Upper lobe of left lung (tissue), 6 donors: ENCODE measurements at regions not wholly inside any gene's neighbourhood (a gene's known extent, or its start where the extent isn't known, plus 50 kb on each side); places are given as distances from the start of the nearest gene placed in this dataset.
"Not testable (repeated sequence)": the region's sequence is repeated elsewhere in the genome, so short reads cannot be mapped to it uniquely, and the experiment has no call there.

Source experiments
- ATAC-seq, 2 donors: fragments of 200-7000 bp; cut with Tn5 transposase; one replicate each; pipeline ENCODE4 v1.9.1; 2022; ENCODE audit warnings: mild to moderate bottlenecking in 2 of 2, moderate library complexity in 2 of 2; ENCODE audit not compliant: low FRiP score in 2 of 2
- DNase-seq, 2 donors: peaks; one replicate each; pipeline ENCODE4 v3.0.0-alpha.2; 2019 to 2020
- H3K27ac ChIP-seq, 4 donors: fragments of 200-600 bp; sonication (generic); one replicate each; pipeline ENCODE4 v1.5.1; 2016 to 2019
- H3K27me3 ChIP-seq, 4 donors: fragments of 200-600 bp; sonication (generic); one replicate each; pipeline ENCODE4 v1.5.1; 2017 to 2019
- H3K36me3 ChIP-seq, 4 donors: fragments of 200-600 bp; sonication (generic); one replicate each; pipeline ENCODE4 v1.5.1; 2016 to 2019
- H3K4me1 ChIP-seq, 4 donors: fragments of 200-600 bp; sonication (generic); one replicate each; pipeline ENCODE4 v1.5.1; 2018 to 2019
- H3K4me3 ChIP-seq, 4 donors: fragments of 200-600 bp; sonication (generic); one replicate each; pipeline ENCODE4 v1.5.1; 2017 to 2019; ENCODE audit warnings: mild to moderate bottlenecking in 2 of 4, moderate library complexity in 1 of 4
- H3K9me3 ChIP-seq, 4 donors: fragments of 200-600 bp; sonication (generic); one replicate each; pipeline ENCODE4 v1.5.1; 2018 to 2019
- EP300 ChIP-seq, 4 donors: sonication (generic); formaldehyde crosslinking; IDR thresholded peaks; one replicate each; pipeline ENCODE4 v1.5.1; 2017; ENCODE audit warnings: antibody characterized with exemption in 4 of 4, control low read depth in 2 of 4
- POLR2A ChIP-seq, 4 donors: fragments of 450-650 bp; IDR thresholded peaks; one replicate each; pipeline ENCODE4 v1.5.1; 2016 to 2017; ENCODE audit warnings: antibody characterized with exemption in 4 of 4, mild to moderate bottlenecking in 2 of 4
- POLR2AphosphoS5 ChIP-seq, 2 donors: sonication (generic); formaldehyde crosslinking; IDR thresholded peaks; one replicate each; pipeline ENCODE4 v1.5.1; 2017; ENCODE audit warnings: antibody characterized with exemption in 2 of 2
- WGBS, 2 donors: methylation state at CpG; one replicate each; pipeline ENCODE4 v1.1.5; 2017 to 2018; 5-methylcytosine and 5-hydroxymethylcytosine counted together
- TF ChIP-seq, protein P1 (sequence below), 6 experiments: fragments of 450-650 bp in 4 of 6; fragments of 200-600 bp in 2 of 6; sonication (generic) in 2 of 6; IDR thresholded peaks; one replicate each; pipeline ENCODE4 v1.5.1; 2016 to 2019; ENCODE audit warnings: antibody characterized with exemption in 6 of 6
- donor health status: DM: no; HTN: no; CAD: no; lungs with moderate emphysema.
- donor health status: DM: no; HTN: yes; CAD: no; lungs with severe emphysema.

DNA sequence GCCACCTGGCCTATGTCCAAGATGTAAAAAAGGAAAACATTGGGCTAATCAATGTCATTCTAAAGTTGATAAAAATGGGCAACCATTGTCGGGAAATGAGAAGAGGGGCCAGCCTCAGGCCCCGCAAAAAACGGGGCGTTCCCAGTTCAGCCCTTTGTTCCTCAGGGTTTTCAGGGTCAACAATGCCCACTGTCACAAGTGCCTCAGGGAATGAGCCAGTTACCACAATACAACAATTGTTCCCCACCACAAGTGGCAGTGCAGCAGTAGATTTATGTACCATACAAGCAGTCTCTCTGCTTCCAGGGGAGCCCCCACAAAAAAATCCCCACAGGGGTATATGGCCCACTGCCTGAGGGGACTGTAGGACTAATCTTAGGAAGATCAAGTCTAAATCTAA, 112.5 kb downstream of the ZNF486 start:
- peaks cover 0 to 5% (median 1%) of the 10 kb centered on the region in 4 donors for H3K4me1 ChIP-seq
- DNase-seq (no peak), ATAC-seq (no peak)
- H3K27me3 ChIP-seq, result no peaks in the 10 kb centered on the region
- no peaks in the 10 kb centered on the region for H3K36me3 ChIP-seq
- no peaks in the 10 kb centered on the region for H3K9me3 ChIP-seq
- no peak for TF ChIP-seq POLR2A (IDR thresholded peaks at IDR 0.05)
- TF ChIP-seq POLR2AphosphoS5 (IDR thresholded peaks at IDR 0.05), result no peak
- no peak for TF ChIP-seq EP300 (IDR thresholded peaks at IDR 0.05)
- TF ChIP-seq, protein P1, sequence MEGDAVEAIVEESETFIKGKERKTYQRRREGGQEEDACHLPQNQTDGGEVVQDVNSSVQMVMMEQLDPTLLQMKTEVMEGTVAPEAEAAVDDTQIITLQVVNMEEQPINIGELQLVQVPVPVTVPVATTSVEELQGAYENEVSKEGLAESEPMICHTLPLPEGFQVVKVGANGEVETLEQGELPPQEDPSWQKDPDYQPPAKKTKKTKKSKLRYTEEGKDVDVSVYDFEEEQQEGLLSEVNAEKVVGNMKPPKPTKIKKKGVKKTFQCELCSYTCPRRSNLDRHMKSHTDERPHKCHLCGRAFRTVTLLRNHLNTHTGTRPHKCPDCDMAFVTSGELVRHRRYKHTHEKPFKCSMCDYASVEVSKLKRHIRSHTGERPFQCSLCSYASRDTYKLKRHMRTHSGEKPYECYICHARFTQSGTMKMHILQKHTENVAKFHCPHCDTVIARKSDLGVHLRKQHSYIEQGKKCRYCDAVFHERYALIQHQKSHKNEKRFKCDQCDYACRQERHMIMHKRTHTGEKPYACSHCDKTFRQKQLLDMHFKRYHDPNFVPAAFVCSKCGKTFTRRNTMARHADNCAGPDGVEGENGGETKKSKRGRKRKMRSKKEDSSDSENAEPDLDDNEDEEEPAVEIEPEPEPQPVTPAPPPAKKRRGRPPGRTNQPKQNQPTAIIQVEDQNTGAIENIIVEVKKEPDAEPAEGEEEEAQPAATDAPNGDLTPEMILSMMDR (IDR thresholded peaks at IDR 0.05), result no peak
- no peak overlapping the region for H3K4me3 ChIP-seq
- WGBS, 2 donors, result 78 to 92% methylated on average over 4 of the region's 4 CpGs
- no peak overlapping the region for H3K27ac ChIP-seq

DNA sequence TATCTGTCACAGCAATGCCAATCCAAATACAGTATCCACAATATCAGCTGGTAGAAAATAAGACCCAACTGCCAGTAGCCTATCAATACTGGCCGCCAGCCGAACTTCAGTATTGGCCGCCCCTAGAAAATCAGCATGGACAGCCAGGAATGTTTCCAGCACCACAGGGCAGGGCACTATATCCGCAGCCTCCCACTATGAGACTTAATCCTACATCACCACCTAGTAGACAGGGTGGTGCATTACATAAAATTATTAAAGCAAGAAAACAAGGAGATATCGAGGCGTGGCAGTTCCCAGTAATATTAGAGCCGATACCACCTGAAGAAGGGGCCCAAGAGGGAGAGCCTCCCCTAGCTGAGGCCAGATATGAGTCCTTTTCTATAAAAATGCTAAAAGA, 111.3 kb downstream of the ZNF486 start:
- Histone ChIP-seq H3K36me3 (no peaks in the 10 kb centered on the region), H3K27ac (no peak overlapping the region), H3K27me3 (no peaks in the 10 kb centered on the region), H3K4me1 (peaks cover 0 to 5% (median 1%) of the 10 kb centered on the region in 4 donors), H3K4me3 (no peak overlapping the region), H3K9me3 (no peaks in the 10 kb centered on the region)
- no peak for TF ChIP-seq POLR2A (IDR thresholded peaks at IDR 0.05)
- TF ChIP-seq, protein P1 (IDR thresholded peaks at IDR 0.05), result peak in 4 of 6 experiments; percentile 23 to 73 (median 54)
- TF ChIP-seq POLR2AphosphoS5 (IDR thresholded peaks at IDR 0.05), result no peak
- 3 to 93% methylated on average over 7 of the region's 7 CpGs for WGBS, 2 donors
- ATAC-seq (no peak), DNase-seq (peak in 1 of 2 donors; percentile 58)

DNA sequence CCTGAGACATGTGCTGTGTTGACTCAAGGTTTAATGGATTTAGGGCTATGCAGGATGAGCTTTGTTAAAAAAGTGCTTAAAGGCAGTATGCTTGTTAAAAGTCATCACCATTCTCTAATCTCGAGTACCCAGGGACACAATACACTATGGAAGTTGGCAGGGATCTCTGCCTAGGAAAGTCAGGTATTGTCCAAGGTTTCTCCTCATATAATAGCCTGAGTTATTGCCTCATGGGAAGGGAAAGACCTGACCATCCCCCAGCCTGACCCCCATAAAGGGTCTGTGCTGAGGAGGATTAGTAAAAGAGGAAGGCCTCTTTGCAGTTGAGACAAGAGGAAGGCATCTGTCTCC, 109.7 kb downstream of the ZNF486 start:
- 43 to 50% methylated on average over 1 of the region's 1 CpG for WGBS, 2 donors
- H3K27me3 ChIP-seq, H3K27ac ChIP-seq, DNase-seq, ATAC-seq, H3K4me1 ChIP-seq, H3K9me3 ChIP-seq, H3K36me3 ChIP-seq, H3K4me3 ChIP-seq: not testable (repeated sequence)

DNA sequence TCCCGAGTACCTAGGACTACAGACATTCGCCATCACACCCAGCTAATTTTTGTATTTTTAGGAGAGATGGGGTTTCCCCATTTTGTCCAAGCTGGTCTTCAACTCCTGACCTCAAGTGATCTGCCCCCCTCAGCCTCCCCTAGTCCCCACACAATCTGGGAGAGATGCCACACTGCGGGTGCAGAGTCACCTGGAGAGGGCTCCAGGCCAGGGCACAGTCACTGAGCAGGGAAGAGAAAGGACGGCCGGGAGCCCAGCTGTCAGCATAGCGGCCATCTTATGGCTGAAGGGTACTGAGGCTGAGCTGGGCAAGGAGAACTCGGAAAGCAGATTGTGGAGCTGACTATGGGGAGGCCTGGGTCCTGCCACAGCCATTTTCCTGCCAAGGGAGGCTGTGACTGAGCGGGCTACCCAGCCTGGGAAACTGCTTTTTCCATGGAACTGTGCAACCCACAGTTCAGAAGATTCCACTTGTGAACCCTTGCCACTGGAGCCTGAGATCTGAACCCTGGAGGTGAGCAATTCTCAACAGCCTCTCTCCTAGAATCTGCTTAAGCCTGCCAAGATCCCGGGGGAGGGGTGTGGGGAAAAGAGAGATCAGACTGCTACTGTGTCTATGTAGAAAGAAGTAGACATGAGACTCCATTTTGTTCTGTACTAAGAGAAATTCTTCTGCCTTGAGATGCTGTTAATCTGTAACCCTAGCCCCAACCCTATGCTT, 109.2 kb downstream of the ZNF486 start:
- TF ChIP-seq, protein P1 (IDR thresholded peaks at IDR 0.05), result no peak
- TF ChIP-seq EP300 (IDR thresholded peaks at IDR 0.05) (no peak), POLR2AphosphoS5 (IDR thresholded peaks at IDR 0.05) (no peak), POLR2A (IDR thresholded peaks at IDR 0.05) (no peak)
- no peak for DNase-seq
- no peak overlapping the region for H3K4me3 ChIP-seq
- 68 to 92% methylated on average over 9 of the region's 9 CpGs for WGBS, 2 donors
- no peaks in the 10 kb centered on the region for H3K27me3 ChIP-seq
- no peaks in the 10 kb centered on the region for H3K36me3 ChIP-seq
- peaks cover 0 to 5% (median 1%) of the 10 kb centered on the region in 4 donors for H3K4me1 ChIP-seq
- no peaks in the 10 kb centered on the region for H3K9me3 ChIP-seq
- no peak for ATAC-seq
- H3K27ac ChIP-seq, result no peak overlapping the region

DNA sequence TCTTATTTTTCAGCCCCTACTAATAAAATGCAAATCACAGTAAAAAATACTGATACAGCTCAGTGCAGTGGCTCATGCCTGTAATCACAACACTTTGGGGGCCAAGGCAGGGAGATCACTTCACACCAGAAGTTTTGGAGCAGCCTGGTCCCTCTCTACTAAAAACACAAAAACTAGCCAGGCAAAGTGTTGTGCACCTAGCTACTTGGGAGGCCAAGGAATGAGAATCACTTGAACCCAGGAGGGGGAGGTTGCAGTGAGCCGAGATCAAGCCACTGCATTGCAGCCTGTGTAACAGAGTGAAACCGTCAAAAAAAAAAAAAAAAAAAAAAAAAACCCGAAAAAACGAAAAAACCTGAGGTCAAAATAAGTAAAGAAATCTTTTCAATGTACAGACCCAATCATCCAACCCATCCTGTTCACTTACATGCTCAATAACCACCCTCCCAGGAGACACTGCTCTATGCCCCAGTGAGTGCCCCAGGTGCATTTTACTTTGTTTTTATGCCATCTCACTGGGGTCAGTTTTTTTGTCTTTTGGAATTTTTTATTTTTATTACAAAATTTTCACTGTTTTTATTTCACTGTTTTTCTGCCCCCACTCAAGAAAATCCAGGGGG, 107.0 kb downstream of the ZNF486 start:
- no peak for DNase-seq

More for the DNA sequence above, 107.0 kb downstream of the ZNF486 start:
- no peaks in the 10 kb centered on the region for H3K27me3 ChIP-seq
- H3K9me3 ChIP-seq, result no peaks in the 10 kb centered on the region
- H3K4me3 ChIP-seq, result no peak overlapping the region
- ATAC-seq, result no peak
- TF ChIP-seq, protein P1 (IDR thresholded peaks at IDR 0.05), result no peak
- TF ChIP-seq EP300 (IDR thresholded peaks at IDR 0.05) (no peak), POLR2AphosphoS5 (IDR thresholded peaks at IDR 0.05) (no peak), POLR2A (IDR thresholded peaks at IDR 0.05) (no peak)
- H3K36me3 ChIP-seq, result no peaks in the 10 kb centered on the region
- WGBS, 2 donors, result 69 to 76% methylated on average over 4 of the region's 4 CpGs
- no peak overlapping the region for H3K27ac ChIP-seq
- peaks cover 0 to 5% (median 1%) of the 10 kb centered on the region in 4 donors for H3K4me1 ChIP-seq
